SK-N-SH (cell line): ENCODE measurements at regions not wholly inside any gene's neighbourhood (a gene's known extent, or its start where the extent isn't known, plus 50 kb on each side); places are given as distances from the start of the nearest gene placed in this dataset.

ENCODE experiments used
- CTCF ChIA-PET: fragments of 300-600, 350-600 bp; formaldehyde crosslinking; extraction: SDS; loops from one replicate; lab custom pipeline; 2021; lab: Yijun Ruan, JAX
- POLR2A ChIA-PET: fragments of 350-600 bp; sonication (Branson Sonifier 250); formaldehyde crosslinking; extraction: SDS; loops from one replicate; lab custom pipeline; 2020; ENCODE audit warnings: antibody characterized with exemption, inconsistent platforms; lab: Yijun Ruan, JAX
- DNase-seq: peaks from one replicate; pipeline ENCODE4 v3.0.0; 2012
- H2AFZ ChIP-seq: fragments of 200-600 bp; sonication (generic); 2 replicates; pipeline ENCODE4 v1.8.1; 2016; ENCODE audit warnings: antibody characterized with exemption, mild to moderate bottlenecking, low read depth
- H3F3A ChIP-seq: fragments of 200-600 bp; sonication (generic); replicated peaks from 2 replicates; pipeline ENCODE3; 2016; ENCODE audit warnings: antibody characterized with exemption, mild to moderate bottlenecking; ENCODE audit not compliant: insufficient read depth
- H3K27ac ChIP-seq, 2 experiments: fragments of 200-500 bp in 1 of 2; fragments of 200-600 bp in 1 of 2; sonication (Bioruptor generic) in 1 of 2; sonication (generic), shearing (Covaris generic) in 1 of 2; 2 replicates each; pipeline versions ENCODE4 v1.5.1 to v1.6.1; 2014 to 2016; ENCODE audit warnings: low read depth in 2 of 2, inconsistent platforms in 1 of 2, low read length in 1 of 2, mild to moderate bottlenecking in 1 of 2, mixed read lengths in 1 of 2
- H3K27me3 ChIP-seq: fragments of 200-600 bp; sonication (generic), shearing (Covaris generic); 2 replicates; pipeline ENCODE4 v1.6.1; 2016; ENCODE audit warnings: mixed run types; ENCODE audit not compliant: insufficient read depth
- H3K36me3 ChIP-seq, 2 experiments: fragments of 200-500 bp in 1 of 2; fragments of 200-600 bp in 1 of 2; sonication (Bioruptor generic) in 1 of 2; sonication (generic) in 1 of 2; replicated peaks in 1 of 2; 2 replicates each; pipeline versions ENCODE3 to v1.5.1; 2014 to 2016; ENCODE audit warnings: low read length in 1 of 2, mild to moderate bottlenecking in 1 of 2; ENCODE audit not compliant: insufficient read depth in 2 of 2, control insufficient read depth in 1 of 2
- H3K4me1 ChIP-seq, 2 experiments: fragments of 200-500 bp in 1 of 2; fragments of 200-600 bp in 1 of 2; sonication (Bioruptor generic) in 1 of 2; sonication (generic), shearing (Covaris generic) in 1 of 2; 2 replicates each; pipeline versions ENCODE4 v1.5.1 to v1.6.1; 2014 to 2016; ENCODE audit warnings: low read depth in 1 of 2, low read length in 1 of 2, mixed run types in 1 of 2; ENCODE audit not compliant: insufficient read depth in 2 of 2, control insufficient read depth in 1 of 2
- H3K4me2 ChIP-seq: fragments of 200-600 bp; sonication (generic), shearing (Covaris generic); 2 replicates; pipeline ENCODE4 v1.6.1; 2017; ENCODE audit warnings: mixed run types
- H3K4me3 ChIP-seq, 2 experiments: fragments of 200-500 bp in 1 of 2; fragments of 200-600 bp in 1 of 2; sonication (Bioruptor generic) in 1 of 2; sonication (generic), shearing (Covaris generic) in 1 of 2; 2 replicates each; pipeline versions ENCODE4 v1.5.1 to v1.8.1; 2014 to 2016; ENCODE audit warnings: low read depth in 2 of 2, inconsistent platforms in 1 of 2, low read length in 1 of 2, mild to moderate bottlenecking in 1 of 2, mixed read lengths in 1 of 2, moderate library complexity in 1 of 2
- H3K79me2 ChIP-seq: fragments of 200-600 bp; sonication (generic); 2 replicates; pipeline ENCODE4 v1.8.1; 2017; ENCODE audit warnings: mild to moderate bottlenecking; ENCODE audit not compliant: insufficient read depth
- H3K9ac ChIP-seq: fragments of 200-600 bp; sonication (generic); 2 replicates; pipeline ENCODE4 v1.6.1; 2017; ENCODE audit warnings: mixed run types
- H3K9me2 ChIP-seq: fragments of 200-600 bp; sonication (generic); 2 replicates; pipeline ENCODE4 v1.6.1; 2017; ENCODE audit warnings: mixed run types
- H3K9me3 ChIP-seq: fragments of 200-600 bp; sonication (generic); 2 replicates; pipeline ENCODE4 v1.6.1; 2017; ENCODE audit warnings: mixed run types, mild to moderate bottlenecking, moderate library complexity
- H4K20me1 ChIP-seq: fragments of 200-600 bp; sonication (generic); 2 replicates; pipeline ENCODE4 v1.6.1; 2017; ENCODE audit warnings: mild to moderate bottlenecking, mixed run types; ENCODE audit not compliant: insufficient read depth
- ELF1 ChIP-seq: IDR thresholded peaks from 2 replicates; pipeline ENCODE4 v1.4.0; 2012
- EZH2phosphoT487 ChIP-seq: fragments of 200-600 bp; sonication (generic); IDR thresholded peaks from 2 replicates; pipeline ENCODE4 v1.6.1; 2017; ENCODE audit warnings: low read depth, mixed run types, mild to moderate bottlenecking, antibody characterized with exemption, moderate library complexity, borderline replicate concordance
- FOSL2 ChIP-seq: IDR thresholded peaks from 2 replicates; pipeline ENCODE4 v1.4.0; 2012; ENCODE audit warnings: low read depth, mild to moderate bottlenecking, moderate library complexity, borderline replicate concordance
- FOXM1 ChIP-seq: IDR thresholded peaks from 2 replicates; pipeline ENCODE4 v1.4.0; 2012; ENCODE audit warnings: low read depth, mild to moderate bottlenecking
- GABPA ChIP-seq: IDR thresholded peaks from 2 replicates; pipeline ENCODE4 v1.4.0; 2012; ENCODE audit warnings: low read depth, mild to moderate bottlenecking
- GATA2 ChIP-seq: sonication (generic); formaldehyde crosslinking; IDR thresholded peaks from 2 replicates; pipeline ENCODE4 v1.5.0; 2020; ENCODE audit warnings: mild to moderate bottlenecking, missing genetic modification reagents
- JUND ChIP-seq: IDR thresholded peaks from 2 replicates; pipeline ENCODE4 v1.4.0; 2012
- MEF2A ChIP-seq: IDR thresholded peaks from 2 replicates; pipeline ENCODE4 v1.4.0; 2012; ENCODE audit warnings: low read depth, borderline replicate concordance
- MXI1 ChIP-seq: IDR thresholded peaks from 2 replicates; pipeline ENCODE4 v1.6.1; 2012; ENCODE audit warnings: mild to moderate bottlenecking, low read depth, low read length, improper control_type of control experiment
- NFIC ChIP-seq: IDR thresholded peaks from 2 replicates; pipeline ENCODE4 v1.4.0; 2012; ENCODE audit warnings: borderline replicate concordance
- NRF1 ChIP-seq: IDR thresholded peaks from 2 replicates; pipeline ENCODE4 v1.6.1; 2012; ENCODE audit warnings: low read depth, mild to moderate bottlenecking, low read length
- RCOR1 ChIP-seq: fragments of 150-350 bp; IDR thresholded peaks from 2 replicates; pipeline ENCODE4 v1.6.1; 2017; ENCODE audit warnings: antibody characterized with exemption, low read length
- RFX5 ChIP-seq: IDR thresholded peaks from 2 replicates; pipeline ENCODE4 v1.6.1; 2012; ENCODE audit warnings: mild to moderate bottlenecking, improper control_type of control experiment, low read length
- RXRA ChIP-seq: IDR thresholded peaks from 2 replicates; pipeline ENCODE4 v1.4.0; 2012; ENCODE audit warnings: low read depth, mild to moderate bottlenecking, borderline replicate concordance
- SIN3A ChIP-seq: IDR thresholded peaks from 2 replicates; pipeline ENCODE4 v1.6.1; 2012; ENCODE audit warnings: low read depth, mild to moderate bottlenecking, low read length, moderate library complexity, borderline replicate concordance
- SMC3 ChIP-seq: IDR thresholded peaks from 2 replicates; pipeline ENCODE4 v1.6.1; 2012; ENCODE audit warnings: low read depth, low read length, improper control_type of control experiment
- TCF12 ChIP-seq: IDR thresholded peaks from 2 replicates; pipeline ENCODE4 v1.4.0; 2012
- TEAD4 ChIP-seq: IDR thresholded peaks from 2 replicates; pipeline ENCODE4 v1.4.0; 2012; ENCODE audit warnings: mild to moderate bottlenecking, borderline replicate concordance; ENCODE audit not compliant: insufficient read depth
- WGBS: methylation state at CpG from one replicate; pipeline ENCODE4 v1.1.6; 2017; ENCODE audit warnings: low lambda C conversion rate; 5-methylcytosine and 5-hydroxymethylcytosine counted together
- TF ChIP-seq, protein P1 (sequence below): fragments of 150-350 bp; IDR thresholded peaks from 2 replicates; pipeline ENCODE4 v1.6.1; 2016; ENCODE audit warnings: mild to moderate bottlenecking, low read depth, low read length
- TF ChIP-seq, protein P2 (sequence below): IDR thresholded peaks from 2 replicates; pipeline ENCODE4 v1.4.0; 2012; ENCODE audit warnings: low read depth, borderline replicate concordance
- TF ChIP-seq, protein P3 (sequence below): fragments of 200-600 bp; sonication (generic); IDR thresholded peaks from 2 replicates; pipeline ENCODE4 v1.6.1; 2017; ENCODE audit warnings: antibody characterized with exemption, mild to moderate bottlenecking, moderate library complexity

DNA sequence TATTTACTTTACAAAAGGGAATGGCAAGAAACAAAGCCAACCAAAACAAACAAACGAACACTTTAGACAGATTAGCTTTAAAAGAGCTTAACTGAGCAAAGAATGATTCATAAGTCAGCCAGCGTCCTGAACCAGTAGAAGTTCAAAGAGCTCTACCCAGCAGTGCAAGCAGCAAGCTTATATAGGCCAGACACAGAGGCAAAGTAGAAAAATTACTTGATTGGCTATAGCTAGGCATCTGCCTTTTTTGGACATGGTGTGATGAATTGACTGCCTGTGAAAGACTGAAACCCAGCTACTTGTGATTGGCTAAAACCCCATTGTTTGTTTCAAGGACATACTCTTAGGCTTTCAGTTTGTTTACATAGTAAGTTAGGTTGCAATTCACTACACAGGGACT, 2120.0 kb upstream of the RAG2 start:
- DNase-seq = no peak
- TF ChIP-seq, protein P1, sequence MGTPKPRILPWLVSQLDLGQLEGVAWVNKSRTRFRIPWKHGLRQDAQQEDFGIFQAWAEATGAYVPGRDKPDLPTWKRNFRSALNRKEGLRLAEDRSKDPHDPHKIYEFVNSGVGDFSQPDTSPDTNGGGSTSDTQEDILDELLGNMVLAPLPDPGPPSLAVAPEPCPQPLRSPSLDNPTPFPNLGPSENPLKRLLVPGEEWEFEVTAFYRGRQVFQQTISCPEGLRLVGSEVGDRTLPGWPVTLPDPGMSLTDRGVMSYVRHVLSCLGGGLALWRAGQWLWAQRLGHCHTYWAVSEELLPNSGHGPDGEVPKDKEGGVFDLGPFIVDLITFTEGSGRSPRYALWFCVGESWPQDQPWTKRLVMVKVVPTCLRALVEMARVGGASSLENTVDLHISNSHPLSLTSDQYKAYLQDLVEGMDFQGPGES = no peak
- TF ChIP-seq FOSL2 (no peak), ELF1 (no peak), TCF12 (no peak), GATA2 (no peak), EZH2phosphoT487 (no peak), RCOR1 (no peak), JUND (no peak), FOXM1 (no peak), RFX5 (no peak), NFIC (no peak), SIN3A (no peak), GABPA (no peak), NRF1 (no peak)
- TF ChIP-seq, protein P2, sequence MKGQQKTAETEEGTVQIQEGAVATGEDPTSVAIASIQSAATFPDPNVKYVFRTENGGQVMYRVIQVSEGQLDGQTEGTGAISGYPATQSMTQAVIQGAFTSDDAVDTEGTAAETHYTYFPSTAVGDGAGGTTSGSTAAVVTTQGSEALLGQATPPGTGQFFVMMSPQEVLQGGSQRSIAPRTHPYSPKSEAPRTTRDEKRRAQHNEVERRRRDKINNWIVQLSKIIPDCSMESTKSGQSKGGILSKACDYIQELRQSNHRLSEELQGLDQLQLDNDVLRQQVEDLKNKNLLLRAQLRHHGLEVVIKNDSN = no peak
- TF ChIP-seq, protein P3, sequence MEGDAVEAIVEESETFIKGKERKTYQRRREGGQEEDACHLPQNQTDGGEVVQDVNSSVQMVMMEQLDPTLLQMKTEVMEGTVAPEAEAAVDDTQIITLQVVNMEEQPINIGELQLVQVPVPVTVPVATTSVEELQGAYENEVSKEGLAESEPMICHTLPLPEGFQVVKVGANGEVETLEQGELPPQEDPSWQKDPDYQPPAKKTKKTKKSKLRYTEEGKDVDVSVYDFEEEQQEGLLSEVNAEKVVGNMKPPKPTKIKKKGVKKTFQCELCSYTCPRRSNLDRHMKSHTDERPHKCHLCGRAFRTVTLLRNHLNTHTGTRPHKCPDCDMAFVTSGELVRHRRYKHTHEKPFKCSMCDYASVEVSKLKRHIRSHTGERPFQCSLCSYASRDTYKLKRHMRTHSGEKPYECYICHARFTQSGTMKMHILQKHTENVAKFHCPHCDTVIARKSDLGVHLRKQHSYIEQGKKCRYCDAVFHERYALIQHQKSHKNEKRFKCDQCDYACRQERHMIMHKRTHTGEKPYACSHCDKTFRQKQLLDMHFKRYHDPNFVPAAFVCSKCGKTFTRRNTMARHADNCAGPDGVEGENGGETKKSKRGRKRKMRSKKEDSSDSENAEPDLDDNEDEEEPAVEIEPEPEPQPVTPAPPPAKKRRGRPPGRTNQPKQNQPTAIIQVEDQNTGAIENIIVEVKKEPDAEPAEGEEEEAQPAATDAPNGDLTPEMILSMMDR = no peak

DNA sequence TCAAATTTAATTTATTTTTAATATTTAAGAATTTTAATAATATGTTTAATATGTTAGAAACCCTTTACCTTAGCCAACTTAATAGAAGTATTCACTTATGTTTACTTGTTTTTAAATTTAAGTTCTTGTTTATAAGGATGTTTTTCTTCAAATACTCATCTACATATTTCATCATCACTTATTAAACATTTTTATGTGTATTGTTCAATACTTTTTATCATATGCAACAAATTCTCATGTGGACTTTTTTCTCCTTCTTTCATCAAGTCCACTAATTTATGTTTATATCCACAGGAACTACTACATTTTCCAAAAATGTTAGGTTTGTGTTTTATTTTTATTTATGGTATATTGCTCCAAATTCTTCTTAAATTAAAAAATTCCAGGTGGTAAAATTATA, 2113.1 kb upstream of the RAG2 start:
- Histone ChIP-seq H3K79me2 (no peaks in the 10 kb centered on the region), H3K9me2 (no peaks in the 10 kb centered on the region), H3K9me3 (no peaks in the 10 kb centered on the region), H2AFZ (no peak overlapping the region), H3K9ac (no peak overlapping the region), H3K4me3 (no peak overlapping the region), H3K27ac (no peak overlapping the region), H3K4me1 (no peaks in the 10 kb centered on the region; a peak in 1 of 4 replicates), H3K36me3 (no peaks in the 10 kb centered on the region), H3F3A (no peaks in the 10 kb centered on the region), H3K4me2 (no peak overlapping the region), H3K27me3 (no peaks in the 10 kb centered on the region), H4K20me1 (no peaks in the 10 kb centered on the region)
- POLR2A ChIA-PET = no interaction called here
- CTCF ChIA-PET = no interaction called here
- DNase-seq = no peak
- no peak for TF ChIP-seq RXRA
- TF ChIP-seq NFIC = no peak
- no peak for TF ChIP-seq SMC3
- TF ChIP-seq MXI1 = no peak
- TF ChIP-seq MEF2A = no peak
- no peak for TF ChIP-seq GABPA
- TF ChIP-seq TEAD4 = no peak
- TF ChIP-seq, protein P3 = no peak
- TF ChIP-seq JUND = no peak
- no peak for TF ChIP-seq TCF12
- no peak for TF ChIP-seq SIN3A

More for the DNA sequence above, 2120.0 kb upstream of the RAG2 start:
- Histone ChIP-seq H4K20me1 (no peaks in the 10 kb centered on the region), H3K9ac (no peak overlapping the region), H3K4me2 (no peak overlapping the region), H3K36me3 (no peaks in the 10 kb centered on the region), H3K79me2 (no peaks in the 10 kb centered on the region), H3K27ac (no peak overlapping the region), H3F3A (no peaks in the 10 kb centered on the region), H3K27me3 (no peaks in the 10 kb centered on the region), H3K9me2 (no peaks in the 10 kb centered on the region), H3K4me3 (no peak overlapping the region), H2AFZ (no peak overlapping the region), H3K9me3 (no peaks in the 10 kb centered on the region), H3K4me1 (no peaks in the 10 kb centered on the region; a peak in 1 of 4 replicates)
- ChIA-PET POLR2A (no interaction called here), CTCF (no interaction called here)
- WGBS = 2% methylated on average over 2 of the region's 2 CpGs
